ENCODE measurements at regions not wholly inside any gene's neighbourhood (a gene's known extent, or its start where the extent isn't known, plus 50 kb on each side); places are given as distances from the start of the nearest gene placed in this dataset.

DNA sequence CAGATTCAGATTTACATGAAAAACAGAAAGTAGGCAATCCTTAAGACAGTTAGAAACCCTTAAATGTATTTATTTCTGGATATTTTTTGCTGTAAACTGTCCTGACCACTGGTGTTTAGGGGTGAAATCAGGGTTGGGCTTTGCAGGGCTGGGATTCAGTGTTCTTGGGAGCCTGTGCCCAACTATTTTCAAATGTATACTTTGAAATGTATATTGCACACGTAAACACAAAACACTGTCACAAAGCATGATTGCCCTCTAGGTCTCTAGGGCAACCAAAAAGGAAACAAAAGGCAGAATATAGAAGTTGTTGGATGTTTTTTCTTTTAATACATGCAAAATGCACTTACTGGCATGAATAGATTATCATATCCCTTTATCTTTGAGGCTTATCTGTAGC is 1185.4 kb downstream of the DIAPH3 start:
- TF ChIP-seq POLR2A (IDR thresholded peaks at IDR 0.05; ENCODE audit: low read depth, low read length) = no peak
- no peak for TF ChIP-seq POLR2AphosphoS5 (IDR thresholded peaks at IDR 0.05; ENCODE audit: low read depth, low read length)
- no peak for TF ChIP-seq PAX5 (IDR thresholded peaks at IDR 0.05; ENCODE audit: insufficient read depth, low read length, severe bottlenecking)
- TF ChIP-seq TAF1 (IDR thresholded peaks at IDR 0.05; ENCODE audit: low read depth, low read length) = no peak
- no peak for TF ChIP-seq POU2F2 (IDR thresholded peaks at IDR 0.05; ENCODE audit: low read depth, low read length)

All from GM12891 (cell line).